ENCODE measurements at regions not wholly inside any gene's neighbourhood (a gene's known extent, or its start where the extent isn't known, plus 50 kb on each side); places are given as distances from the start of the nearest gene placed in this dataset.

- TF ChIP-seq, protein P1, sequence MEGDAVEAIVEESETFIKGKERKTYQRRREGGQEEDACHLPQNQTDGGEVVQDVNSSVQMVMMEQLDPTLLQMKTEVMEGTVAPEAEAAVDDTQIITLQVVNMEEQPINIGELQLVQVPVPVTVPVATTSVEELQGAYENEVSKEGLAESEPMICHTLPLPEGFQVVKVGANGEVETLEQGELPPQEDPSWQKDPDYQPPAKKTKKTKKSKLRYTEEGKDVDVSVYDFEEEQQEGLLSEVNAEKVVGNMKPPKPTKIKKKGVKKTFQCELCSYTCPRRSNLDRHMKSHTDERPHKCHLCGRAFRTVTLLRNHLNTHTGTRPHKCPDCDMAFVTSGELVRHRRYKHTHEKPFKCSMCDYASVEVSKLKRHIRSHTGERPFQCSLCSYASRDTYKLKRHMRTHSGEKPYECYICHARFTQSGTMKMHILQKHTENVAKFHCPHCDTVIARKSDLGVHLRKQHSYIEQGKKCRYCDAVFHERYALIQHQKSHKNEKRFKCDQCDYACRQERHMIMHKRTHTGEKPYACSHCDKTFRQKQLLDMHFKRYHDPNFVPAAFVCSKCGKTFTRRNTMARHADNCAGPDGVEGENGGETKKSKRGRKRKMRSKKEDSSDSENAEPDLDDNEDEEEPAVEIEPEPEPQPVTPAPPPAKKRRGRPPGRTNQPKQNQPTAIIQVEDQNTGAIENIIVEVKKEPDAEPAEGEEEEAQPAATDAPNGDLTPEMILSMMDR (IDR thresholded peaks at IDR 0.05; ENCODE audit: borderline replicate concordance, extremely low read depth, low read length, poor library complexity, severe bottlenecking) = no peak
- no peak for TF ChIP-seq EZH2 (IDR thresholded peaks at IDR 0.05; ENCODE audit: borderline replicate concordance, low read depth, low read length, severe bottlenecking)
Observed at GRCh38 chr14:82635915-82636314, 1102.3 kb upstream of the SEL1L start.

All from DND-41 (cell line).